GM12865 (cell line): ENCODE measurements at regions not wholly inside any gene's neighbourhood (a gene's known extent, or its start where the extent isn't known, plus 50 kb on each side); places are given as distances from the start of the nearest gene placed in this dataset.

ENCODE experiments used
- DNase-seq: peaks from one replicate; pipeline ENCODE4 v3.0.0; 2010; ENCODE audit warnings: low read depth
- H3K4me3 ChIP-seq: 2 replicates; pipeline ENCODE4 v1.5.1; 2011; ENCODE audit warnings: mild to moderate bottlenecking, low read depth, low read length, control low read depth
- CTCF ChIP-seq: IDR thresholded peaks from 2 replicates; pipeline ENCODE4 v1.5.1; 2011; ENCODE audit warnings: low read length, control low read depth, low read depth, inconsistent platforms; ENCODE audit not compliant: insufficient read depth; ENCODE audit errors: missing control alignments

- H3K4me3 ChIP-seq: no peak overlapping the region
- TF ChIP-seq CTCF: no peak
- DNase-seq: no peak
Observed at GRCh38 chr7:106987777-106988176, 56.7 kb upstream of the PRKAR2B start.

DNA sequence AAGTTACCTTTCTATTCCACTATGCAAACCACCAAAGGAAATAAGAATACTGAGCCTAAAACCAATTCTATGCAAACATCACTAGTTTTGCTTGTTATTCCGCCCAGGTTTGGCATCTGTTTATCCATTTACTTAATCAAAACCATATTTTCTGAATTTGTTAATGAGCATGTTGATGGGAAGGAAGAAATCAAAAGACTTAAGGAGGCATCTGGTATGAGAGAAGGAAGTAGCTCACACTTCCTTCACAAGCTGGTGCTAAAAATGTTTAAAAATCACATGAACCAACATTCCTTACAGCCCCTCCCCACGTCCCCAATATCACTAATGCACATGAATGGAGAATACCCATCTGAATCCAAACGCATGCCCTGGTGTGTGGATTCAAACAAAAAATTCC lies 52.0 kb upstream of the PRKAR2B start:
- no peak for TF ChIP-seq CTCF
- DNase-seq: no peak
- H3K4me3 ChIP-seq: no peak overlapping the region
